NCI-H460 (cell line): ENCODE measurements at regions not wholly inside any gene's neighbourhood (a gene's known extent, or its start where the extent isn't known, plus 50 kb on each side); places are given as distances from the start of the nearest gene placed in this dataset.

ENCODE experiments used
- DNase-seq: peaks from one replicate; pipeline ENCODE4 v3.0.0-alpha.2; 2016; ENCODE audit warnings: low read depth; ENCODE audit errors: extremely low read depth

GRCh38 chr4:123956204-123956603 lies 559.6 kb downstream of the SPRY1 start:
- no peak for DNase-seq

DNA sequence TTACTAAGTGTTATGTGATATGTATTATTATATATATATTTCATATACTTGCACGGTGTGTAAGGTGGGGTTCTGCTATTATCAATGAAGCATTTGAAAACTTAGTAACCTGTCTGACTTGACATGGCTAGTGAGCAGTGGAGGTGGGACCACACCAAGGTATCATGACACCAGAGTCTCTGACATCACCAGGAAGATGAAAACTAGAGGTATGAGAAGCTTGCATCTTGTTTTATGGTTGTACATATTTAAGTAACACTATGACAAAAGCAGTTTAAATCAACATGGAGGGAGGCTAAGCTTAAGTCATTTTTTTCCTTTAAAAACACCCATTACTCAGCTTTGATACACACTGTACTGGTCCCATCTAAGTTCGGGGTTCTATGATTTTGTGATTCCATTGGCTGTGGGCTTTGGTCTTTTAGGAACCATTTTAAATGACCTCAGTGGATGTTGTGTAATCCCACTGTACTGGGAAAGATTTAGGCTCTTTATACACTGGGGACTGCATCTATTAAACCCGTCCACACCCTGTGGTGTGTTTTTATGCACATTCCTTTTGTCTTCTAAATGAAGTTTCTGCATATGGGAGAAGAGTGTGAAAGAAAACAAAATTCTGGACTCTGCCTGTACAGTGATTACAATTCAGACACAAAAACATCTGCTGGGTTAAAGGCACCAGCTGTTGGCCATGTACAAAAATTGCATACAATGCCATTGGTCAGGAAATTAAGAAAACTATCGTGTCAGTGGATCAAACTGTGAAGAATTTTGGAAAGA lies 570.6 kb downstream of the SPRY1 start:
- DNase-seq: no peak

GRCh38 chr4:123972031-123972430 lies 575.4 kb downstream of the SPRY1 start:
- no peak for DNase-seq

DNA sequence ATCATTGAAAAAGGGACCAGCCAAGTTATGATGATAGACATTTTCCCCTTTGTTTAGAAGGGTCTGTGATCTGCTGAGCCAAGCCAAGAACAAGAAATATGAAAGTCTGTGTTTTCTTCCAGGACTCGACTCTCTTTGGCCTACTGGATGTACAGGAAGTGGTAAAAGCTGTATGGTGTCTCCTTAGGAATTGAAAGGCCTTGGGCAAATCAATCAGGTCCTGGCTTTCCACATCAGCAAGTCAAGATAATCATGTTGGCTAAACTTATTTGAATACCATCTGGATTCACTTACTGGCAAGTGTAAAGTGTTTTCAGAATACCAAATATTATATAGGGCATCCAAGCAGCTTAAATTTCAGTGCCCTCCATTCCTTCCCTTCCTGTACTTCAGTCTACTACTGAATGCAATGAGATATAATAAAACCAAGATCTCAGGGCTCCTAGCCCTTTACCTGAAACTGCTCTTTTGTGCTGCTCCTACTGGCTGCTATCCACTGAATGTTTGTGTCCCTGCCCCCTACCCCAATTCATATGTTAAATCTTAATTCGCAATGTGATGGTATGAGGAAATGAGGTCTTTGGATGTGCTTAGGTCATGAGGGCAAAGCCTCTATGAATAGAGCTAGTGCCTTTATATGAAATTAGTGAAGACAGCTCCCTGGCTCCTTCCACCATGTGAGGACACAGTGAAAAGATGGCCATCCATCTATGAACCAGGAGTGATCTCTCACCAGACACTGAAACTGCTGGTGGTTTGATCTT lies 578.0 kb downstream of the SPRY1 start:
- DNase-seq: no peak

DNA sequence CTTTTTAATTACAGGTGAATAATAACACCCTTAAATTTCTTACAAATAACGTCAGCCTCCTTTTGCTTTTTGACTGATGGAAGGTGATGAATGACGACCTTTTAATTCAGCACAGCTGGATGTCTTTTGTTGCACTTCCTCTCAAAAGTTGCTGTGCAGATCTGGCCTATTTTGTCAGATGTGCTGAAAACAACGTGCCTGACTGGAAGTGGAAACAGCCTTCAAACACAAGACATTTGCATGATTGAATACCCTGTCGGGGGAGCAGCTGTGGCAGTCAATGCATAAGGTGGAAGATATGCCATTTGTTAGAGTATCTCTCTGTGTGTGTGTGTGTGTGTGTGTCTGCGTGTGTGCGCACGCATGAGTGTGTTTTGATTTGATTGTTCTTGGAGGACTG lies 579.7 kb downstream of the SPRY1 start:
- no peak for DNase-seq

- no peak for DNase-seq
These were observed 580.2 kb downstream of the SPRY1 start for GRCh38 chr4:123976819-123977218.

GRCh38 chr4:123977641-123978081 lies 581.1 kb downstream of the SPRY1 start:
- no peak for DNase-seq

- DNase-seq: no peak
These were observed 582.0 kb downstream of the SPRY1 start for GRCh38 chr4:123978637-123979036.

- DNase-seq: no peak
These were observed 584.2 kb downstream of the SPRY1 start for GRCh38 chr4:123980736-123981300.

DNA sequence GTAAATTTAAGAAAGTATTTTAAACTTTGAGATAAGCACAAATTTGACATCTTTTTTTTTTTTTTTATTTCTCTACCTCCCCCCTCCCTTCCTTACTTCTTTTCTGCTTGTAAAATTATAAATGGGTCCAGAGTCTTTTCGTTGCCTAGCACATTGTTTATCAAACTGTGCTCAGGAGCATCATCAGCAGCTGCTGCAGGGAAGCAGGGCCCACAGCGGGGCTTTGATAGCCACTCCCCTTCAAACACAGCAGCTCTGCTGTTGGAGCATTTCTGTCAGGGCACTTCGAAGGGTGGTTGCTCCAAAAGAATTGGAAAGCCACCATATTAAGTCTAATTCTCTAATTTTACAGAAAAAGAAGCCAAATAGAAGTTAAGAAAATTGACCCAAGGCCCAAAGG lies 588.3 kb downstream of the SPRY1 start:
- DNase-seq: no peak

DNA sequence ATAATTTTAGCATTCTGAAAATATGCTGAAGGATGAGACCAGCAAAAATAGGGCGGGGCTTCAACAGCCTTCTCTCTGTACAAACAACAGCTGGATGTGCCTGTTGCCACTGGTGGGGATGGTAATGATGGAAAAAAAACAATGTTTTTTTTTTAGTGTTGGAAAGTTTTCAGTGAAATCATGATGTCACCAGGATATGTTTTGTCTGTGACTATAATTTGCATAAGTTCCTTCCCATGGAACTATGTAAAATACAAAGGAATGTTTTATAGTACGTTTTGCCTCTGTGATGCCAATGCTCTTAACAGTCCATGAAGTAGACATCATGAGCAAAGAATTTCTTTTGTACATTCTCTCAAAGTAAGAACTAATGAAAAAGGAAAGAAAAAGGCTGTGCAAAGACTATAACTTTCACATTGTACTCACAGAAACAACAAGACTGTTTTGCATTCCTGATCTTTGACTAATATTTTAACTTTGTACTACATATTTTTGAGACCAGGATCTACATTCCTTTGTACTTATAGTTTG lies 589.7 kb downstream of the SPRY1 start:
- no peak for DNase-seq

- DNase-seq: no peak
These were observed 590.8 kb downstream of the SPRY1 start for GRCh38 chr4:123987408-123987807.

DNA sequence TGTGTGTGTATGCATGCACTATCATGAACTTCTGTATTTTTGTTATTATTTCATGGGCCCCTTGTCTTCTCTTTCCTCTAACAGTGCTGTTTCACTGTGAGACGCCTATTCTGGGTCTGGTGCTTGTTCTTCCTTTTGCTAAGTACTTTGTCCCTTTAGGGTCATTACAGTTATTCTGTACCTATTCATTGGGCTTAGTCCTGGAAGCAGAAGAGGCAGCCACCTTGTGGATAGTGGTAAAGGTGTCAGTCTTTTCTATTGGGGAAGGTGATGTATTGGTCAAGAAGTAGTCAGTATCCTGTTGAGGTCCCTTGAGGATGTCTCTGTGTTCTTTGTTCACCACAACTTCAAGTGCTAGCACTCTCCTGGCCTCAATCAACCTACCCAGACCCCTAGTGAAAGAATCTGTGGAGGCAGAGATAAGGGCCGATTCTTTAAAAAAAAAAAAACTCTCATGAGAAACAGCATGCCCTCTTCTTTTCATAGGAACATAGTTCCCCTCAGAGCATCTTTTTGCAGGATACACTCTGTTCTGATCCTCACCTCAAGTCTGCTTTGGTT lies 593.8 kb downstream of the SPRY1 start:
- DNase-seq: no peak

GRCh38 chr4:123994917-123995316 lies 598.3 kb downstream of the SPRY1 start:
- no peak for DNase-seq

DNA sequence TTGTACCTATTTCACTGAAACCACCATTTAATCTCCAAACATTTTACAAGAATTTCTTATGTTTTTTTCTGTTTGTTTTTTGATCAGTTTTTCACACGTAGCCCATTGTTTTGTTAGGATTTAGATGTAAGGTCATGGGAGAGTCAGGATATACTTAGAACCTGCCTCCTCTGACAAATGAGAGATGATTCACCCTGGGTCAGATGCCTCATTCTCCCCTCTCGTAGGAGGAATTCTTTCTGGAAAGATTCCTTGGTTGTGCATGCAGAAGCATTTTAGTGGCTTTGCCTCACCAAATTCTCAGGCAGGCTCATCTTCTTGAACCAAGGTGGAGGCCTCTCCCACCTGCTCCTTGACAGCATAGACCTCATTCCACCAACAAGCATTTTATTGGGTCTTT lies 599.3 kb downstream of the SPRY1 start:
- DNase-seq: no peak

- no peak for DNase-seq
These were observed 600.3 kb downstream of the SPRY1 start for GRCh38 chr4:123996718-123997510.

- no peak for DNase-seq
These were observed 601.3 kb downstream of the SPRY1 start for GRCh38 chr4:123997776-123998449.

- no peak for DNase-seq
These were observed 603.6 kb downstream of the SPRY1 start for GRCh38 chr4:124000233-124000632.

GRCh38 chr4:124015766-124016165 lies 619.2 kb downstream of the SPRY1 start:
- DNase-seq: no peak
